ENCODE measurements at regions not wholly inside any gene's neighbourhood (a gene's known extent, or its start where the extent isn't known, plus 50 kb on each side); places are given as distances from the start of the nearest gene placed in this dataset.

GRCh38 chr6:27545271-27546046 is 72.6 kb upstream of the ZNF184 start:
- DNase-seq, result peak; percentile 85
- no peaks in the 10 kb centered on the region; a peak in 1 of 7 replicates for H3K36me3 Mint-ChIP-seq (ENCODE audit: insufficient read depth in 1 of 3, low read depth in 3 of 3)
- Histone ChIP-seq H4K5ac (ENCODE audit: insufficient read length, low read depth, low read length) (no peak overlapping the region), H3T11ph (ENCODE audit: low read length) (no peak overlapping the region), H3K14ac (ENCODE audit: insufficient read depth, low read length) (no peak overlapping the region), H3K56ac (ENCODE audit: insufficient read length, low read depth, low read length) (no peak overlapping the region), H2BK5ac (ENCODE audit: insufficient read length, low read length) (no peak overlapping the region), H2BK120ac (ENCODE audit: low read depth, low read length, poor library complexity, severe bottlenecking) (no peak overlapping the region), H3K27me3 (ENCODE audit: insufficient read depth, low read length) (no peaks in the 10 kb centered on the region), H4K20me1 (ENCODE audit: control insufficient read depth, insufficient read depth, insufficient read length) (no peaks in the 10 kb centered on the region), H3K79me2 (ENCODE audit: insufficient read depth, low read length) (no peaks in the 10 kb centered on the region), H2BK20ac (ENCODE audit: low read depth, low read length, poor library complexity, severe bottlenecking) (no peak overlapping the region), H3K23me2 (ENCODE audit: insufficient read length, low read depth, low read length, poor library complexity, severe bottlenecking) (peaks cover 9% of the 10 kb centered on the region), H3K4me1 (ENCODE audit: insufficient read depth, low read length) (no peaks in the 10 kb centered on the region), H3K27ac (ENCODE audit: insufficient read length, low read depth, low read length) (no peak overlapping the region), H2BK15ac (ENCODE audit: low read depth, low read length) (no peak overlapping the region), H4K8ac (replicated peaks; ENCODE audit: insufficient read length, low read depth, low read length) (no peak overlapping the region), H3K18ac (ENCODE audit: insufficient read length, low read depth, low read length) (no peak overlapping the region), H2BK12ac (ENCODE audit: insufficient read length, low read depth, low read length) (no peak overlapping the region), H3K23ac (ENCODE audit: insufficient read length, low read depth, low read length) (no peak overlapping the region), H3K4me2 (ENCODE audit: insufficient read depth, insufficient read length, low read length) (peak overlapping the region; percentile 82), H4K91ac (ENCODE audit: insufficient read length, low read depth, low read length) (no peak overlapping the region), H3K9ac (ENCODE audit: extremely low read depth, insufficient read length, low read length) (peak overlapping the region; percentile 64), H3K79me1 (ENCODE audit: insufficient read depth, low read depth, low read length, poor library complexity, severe bottlenecking) (no peaks in the 10 kb centered on the region), H2AK5ac (ENCODE audit: insufficient read length, low read length) (no peak overlapping the region), H3K9me3 (ENCODE audit: control insufficient read depth, low read depth, low read length) (no peaks in the 10 kb centered on the region), H2AFZ (ENCODE audit: low read length) (peak overlapping the region; percentile 94), H3K4ac (ENCODE audit: low read depth, low read length) (no peak overlapping the region)
- peak overlapping the region in 1 of 3 experiments; percentile 73; a peak in 2 of 7 replicates for H3K27ac Mint-ChIP-seq
- H3K9me3 Mint-ChIP-seq, result no peaks in the 10 kb centered on the region; a peak in 1 of 5 replicates
- TF ChIP-seq CTCF (conservative IDR thresholded peaks at IDR 0.05), result no peak
- peaks cover 21% of the 10 kb centered on the region for H3K27me3 Mint-ChIP-seq (ENCODE audit: low read depth)
- H3K4me3 Mint-ChIP-seq, result peak overlapping the region; percentile 91 to 94
- H3K4me1 Mint-ChIP-seq, result peaks cover 11 to 20% of the 10 kb centered on the region in 2 experiments
- WGBS (ENCODE audit: extremely low coverage, insufficient read length, low lambda C conversion rate), result no CpG with 5 or more reads among the region's 32 CpGs
